Duodenal mucosa (tissue), 2 donors: ENCODE measurements at regions not wholly inside any gene's neighbourhood (a gene's known extent, or its start where the extent isn't known, plus 50 kb on each side); places are given as distances from the start of the nearest gene placed in this dataset.
"Not testable (repeated sequence)": the region's sequence is repeated elsewhere in the genome, so short reads cannot be mapped to it uniquely, and the experiment has no call there.

Experiments
- H3K27ac ChIP-seq: one replicate; pipeline ENCODE4 v1.7.0; 2013; ENCODE audit warnings: low read depth, low read length
- H3K27me3 ChIP-seq, 2 donors: one replicate each; pipeline ENCODE4 v1.7.0; 2013; ENCODE audit warnings: low read length in 2 of 2, control low read depth in 1 of 2; ENCODE audit not compliant: insufficient read depth in 2 of 2, control insufficient read depth in 1 of 2
- H3K36me3 ChIP-seq, 2 donors: one replicate each; pipeline ENCODE4 v1.7.0; 2013; ENCODE audit warnings: low read length in 2 of 2, control low read depth in 1 of 2; ENCODE audit not compliant: insufficient read depth in 2 of 2, control insufficient read depth in 1 of 2
- H3K4me1 ChIP-seq, 2 donors: one replicate each; pipeline ENCODE4 v1.7.0; 2013; ENCODE audit warnings: low read length in 2 of 2, control low read depth in 1 of 2; ENCODE audit not compliant: insufficient read depth in 2 of 2, control insufficient read depth in 1 of 2
- H3K4me3 ChIP-seq, 2 donors: one replicate each; pipeline ENCODE4 v1.7.0; 2013; ENCODE audit warnings: low read length in 2 of 2, low read depth in 1 of 2
- H3K9ac ChIP-seq, 2 donors: one replicate each; pipeline ENCODE4 v1.7.0; 2013; ENCODE audit warnings: low read length in 2 of 2, low read depth in 1 of 2
- H3K9me3 ChIP-seq, 2 donors: one replicate each; pipeline ENCODE4 v1.7.0; 2013; ENCODE audit warnings: low read length in 2 of 2, control low read depth in 1 of 2; ENCODE audit not compliant: control insufficient read depth in 1 of 2

DNA sequence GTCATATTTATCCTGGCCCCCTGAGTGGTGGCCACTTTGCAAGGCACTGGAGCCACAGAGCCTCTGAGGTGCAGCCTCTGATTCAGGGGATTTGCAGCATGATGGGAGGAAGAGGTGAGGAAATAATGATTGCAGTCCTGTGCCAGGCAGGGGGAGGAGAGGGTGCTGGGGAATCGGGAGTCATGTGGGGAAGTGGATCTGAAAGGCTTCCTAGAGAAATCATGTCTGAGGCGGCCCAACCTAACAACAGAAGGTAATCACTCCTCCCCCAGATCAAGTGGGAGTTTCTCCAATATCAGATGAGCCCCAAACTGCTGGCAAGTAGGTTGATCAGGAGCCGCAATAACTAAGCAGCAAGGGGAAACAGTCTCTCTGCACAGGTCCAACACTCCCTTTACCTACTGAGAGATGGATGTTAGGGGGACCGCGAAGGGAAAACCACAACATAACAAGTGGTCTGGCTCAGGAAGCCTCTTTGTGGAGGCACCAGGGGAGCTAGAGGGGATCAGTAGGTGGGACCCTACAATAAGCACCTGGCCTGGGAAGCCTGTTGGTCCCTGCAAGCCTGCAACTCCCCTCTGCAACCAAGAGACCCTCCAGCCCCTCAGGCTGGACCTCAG is 71.8 kb upstream of the NPAS2 start:
- no peaks in the 10 kb centered on the region for H3K27me3 ChIP-seq

DNA sequence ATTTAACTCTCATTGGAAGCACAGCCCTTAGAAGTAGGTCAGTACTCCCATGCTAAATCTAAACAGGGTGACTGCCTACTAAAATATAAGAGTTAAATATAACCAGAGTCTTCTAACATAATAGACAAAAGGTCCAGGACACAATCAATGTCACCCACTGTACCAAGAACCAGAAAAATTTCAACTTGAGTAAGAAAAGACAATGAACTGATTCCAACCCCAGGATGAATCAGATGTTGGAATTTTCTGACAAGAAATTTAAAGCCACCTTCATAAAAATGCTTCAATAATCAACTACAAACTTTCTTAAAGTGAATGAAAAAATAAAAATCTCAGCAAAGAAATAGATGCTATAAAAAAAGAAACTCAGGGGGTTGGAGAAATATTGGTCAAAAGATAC is 71.3 kb upstream of the NPAS2 start:
- Histone ChIP-seq H3K27ac (no peak overlapping the region), H3K9me3 (no peaks in the 10 kb centered on the region), H3K4me3 (no peak overlapping the region), H3K4me1 (peaks cover 4 to 20% of the 10 kb centered on the region in 2 donors), H3K36me3 (no peaks in the 10 kb centered on the region), H3K9ac (no peak overlapping the region), H3K27me3 (no peaks in the 10 kb centered on the region)

More for the DNA sequence above, 71.8 kb upstream of the NPAS2 start:
- Histone ChIP-seq H3K9ac (no peak overlapping the region), H3K4me3 (no peak overlapping the region), H3K4me1 (peaks cover 4 to 20% of the 10 kb centered on the region in 2 donors), H3K9me3 (no peaks in the 10 kb centered on the region), H3K27ac (no peak overlapping the region), H3K36me3 (no peaks in the 10 kb centered on the region)

DNA sequence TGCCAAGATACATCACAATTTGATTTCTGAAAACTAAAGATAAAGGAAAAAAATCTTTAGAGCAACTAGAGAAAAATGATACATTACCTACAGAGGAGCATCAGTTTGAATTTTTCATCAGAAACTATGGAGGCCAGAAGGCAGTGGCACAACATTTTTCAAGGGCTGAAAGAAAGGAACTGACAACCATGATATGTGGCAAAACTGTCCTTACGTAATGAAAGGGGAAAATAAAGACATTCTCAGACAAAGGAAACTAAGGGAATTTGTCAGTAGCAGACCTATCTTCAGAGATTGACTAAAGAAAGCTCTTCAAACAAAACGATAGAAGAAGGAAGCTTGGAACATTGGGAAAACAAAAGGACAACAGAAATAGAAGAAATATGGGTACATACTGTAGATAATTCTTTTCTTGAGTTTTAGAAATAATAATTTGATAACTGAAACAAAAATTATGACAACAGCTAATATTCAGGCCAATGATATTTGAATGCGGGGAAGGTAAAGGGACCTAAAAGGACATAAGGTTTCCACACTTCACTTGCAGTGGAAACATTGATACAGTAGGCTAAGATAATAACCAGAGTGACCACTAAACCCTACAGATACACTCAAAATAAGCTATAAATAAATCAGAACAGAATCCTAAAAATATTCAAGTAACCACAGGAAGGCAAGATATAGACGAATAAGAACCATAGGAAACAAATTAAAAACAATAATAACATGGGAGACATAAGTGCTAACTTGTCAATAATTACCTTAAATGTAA is 70.0 kb upstream of the NPAS2 start:
- peaks cover 0 to 24% of the 10 kb centered on the region in 2 donors for H3K4me1 ChIP-seq
- H3K27ac ChIP-seq: no peak overlapping the region
- no peaks in the 10 kb centered on the region for H3K36me3 ChIP-seq
- H3K4me3 ChIP-seq: no peak overlapping the region
- no peaks in the 10 kb centered on the region for H3K27me3 ChIP-seq
- no peak overlapping the region for H3K9ac ChIP-seq
- H3K9me3 ChIP-seq: no peaks in the 10 kb centered on the region

DNA sequence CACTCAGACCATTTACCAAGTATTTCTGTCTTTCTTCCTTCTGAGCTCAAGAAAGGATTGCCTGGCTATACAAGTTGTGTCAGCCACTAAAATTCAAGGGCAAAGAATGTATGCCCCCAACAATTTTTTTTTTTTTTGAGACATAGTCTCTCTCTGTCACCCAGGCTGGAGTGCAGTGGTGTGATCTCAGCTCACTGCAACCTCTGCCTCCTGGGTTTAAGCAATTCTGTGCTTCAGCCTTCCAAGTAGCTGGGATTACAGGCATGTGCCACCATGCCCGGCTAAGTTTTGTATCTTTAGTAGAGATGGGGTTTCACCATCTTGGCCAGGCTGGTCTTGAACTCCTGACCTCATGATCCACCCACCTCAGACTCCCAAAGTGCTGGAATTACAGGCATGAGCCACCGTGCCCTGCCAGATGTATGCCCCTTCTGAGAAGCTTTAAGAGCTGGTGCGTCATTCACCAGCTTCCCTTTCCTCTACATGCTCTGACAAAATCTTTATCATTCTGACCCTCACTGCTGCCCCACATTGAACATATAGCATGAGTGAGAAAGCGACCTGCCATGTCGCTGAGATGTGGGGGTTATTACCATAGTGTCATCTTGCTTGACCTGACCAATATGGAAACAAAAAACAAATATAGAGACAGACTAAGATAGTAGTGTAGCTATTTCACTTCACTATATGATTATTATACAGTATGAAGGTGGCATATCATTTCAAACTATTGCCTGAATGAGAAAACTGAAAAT is 67.9 kb upstream of the NPAS2 start:
- H3K4me1 ChIP-seq: peaks cover 0 to 13% of the 10 kb centered on the region in 2 donors
- not testable (repeated sequence) for H3K9me3 ChIP-seq, H3K27me3 ChIP-seq, H3K9ac ChIP-seq, H3K27ac ChIP-seq, H3K36me3 ChIP-seq, H3K4me3 ChIP-seq

DNA sequence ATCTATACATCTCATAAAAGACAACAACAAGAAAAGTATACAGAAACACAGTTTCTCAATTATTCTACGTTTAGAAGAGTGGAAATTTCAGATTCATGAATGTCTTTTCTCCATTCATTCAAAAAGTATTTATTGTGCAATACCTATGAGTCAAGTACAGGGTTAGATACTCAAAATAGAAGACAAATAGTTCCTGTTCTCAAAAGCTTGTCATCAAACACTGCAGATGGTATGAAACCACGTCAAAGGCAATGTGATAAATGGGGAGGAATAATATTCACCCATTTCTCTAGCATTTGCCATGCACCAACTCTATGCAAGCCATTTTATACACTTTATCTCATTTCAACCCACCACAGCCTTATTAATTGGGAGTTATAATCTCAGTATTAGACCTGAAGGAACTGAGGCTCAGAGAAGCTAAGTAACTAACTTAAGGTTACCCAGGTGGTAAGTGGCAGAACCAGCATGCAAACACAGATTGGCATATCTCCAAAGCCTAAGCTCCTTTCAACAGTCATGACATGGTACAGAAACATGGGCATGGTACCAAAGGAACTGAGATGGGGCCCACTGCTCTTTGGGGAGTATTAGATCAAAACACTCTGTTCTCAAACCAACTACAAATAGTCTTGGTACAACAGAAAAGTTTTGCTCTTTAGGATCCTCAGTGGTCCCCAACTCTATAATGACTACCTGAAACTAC is 67.2 kb upstream of the NPAS2 start:
- no peak overlapping the region for H3K27ac ChIP-seq
- no peak overlapping the region for H3K9ac ChIP-seq
- H3K36me3 ChIP-seq: no peaks in the 10 kb centered on the region
- no peak overlapping the region for H3K4me3 ChIP-seq
- peaks cover 0 to 7% of the 10 kb centered on the region in 2 donors for H3K4me1 ChIP-seq
- H3K27me3 ChIP-seq: no peaks in the 10 kb centered on the region
- no peaks in the 10 kb centered on the region for H3K9me3 ChIP-seq

DNA sequence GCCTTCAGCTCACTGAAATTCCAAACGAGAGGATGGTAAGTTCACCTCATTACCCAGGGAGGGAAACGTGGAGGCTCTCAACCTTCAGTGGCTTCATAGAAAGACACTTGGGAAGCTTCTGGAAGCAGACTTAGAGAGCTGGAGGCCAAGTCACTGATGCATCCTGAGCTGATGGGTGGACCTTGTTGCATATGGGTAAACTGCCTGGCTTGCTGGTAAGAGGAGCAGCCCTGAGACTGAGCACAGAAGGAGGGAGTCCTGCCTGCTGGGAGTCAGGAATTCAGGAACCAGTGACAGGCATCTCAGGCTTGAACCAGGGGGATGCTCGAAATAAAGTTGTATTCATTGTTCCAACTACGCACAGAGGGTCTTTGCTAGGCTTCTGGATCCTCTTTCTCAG is 66.5 kb upstream of the NPAS2 start:
- Histone ChIP-seq H3K9me3 (no peaks in the 10 kb centered on the region), H3K27me3 (no peaks in the 10 kb centered on the region), H3K4me1 (peaks cover 0 to 7% of the 10 kb centered on the region in 2 donors), H3K4me3 (no peak overlapping the region), H3K27ac (no peak overlapping the region), H3K9ac (no peak overlapping the region), H3K36me3 (no peaks in the 10 kb centered on the region)

DNA sequence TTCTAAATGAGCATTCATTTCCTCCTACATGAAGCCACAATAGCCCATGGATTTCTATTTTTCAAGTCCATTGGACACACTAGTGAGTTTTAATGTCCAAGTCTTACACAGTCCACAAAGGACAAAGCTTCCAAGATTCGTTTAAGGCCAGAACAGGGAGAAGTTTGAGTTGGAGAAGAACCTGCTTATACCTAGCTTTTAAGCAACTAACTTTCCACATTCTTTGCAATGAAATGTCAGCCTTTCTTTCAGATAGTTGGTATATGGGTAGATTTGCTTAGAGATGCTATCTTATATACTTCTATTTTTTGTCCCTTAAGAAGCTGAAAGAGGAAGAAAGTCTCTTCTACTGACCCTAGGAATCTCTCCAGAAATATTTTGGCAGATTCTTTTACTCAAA is 66.1 kb upstream of the NPAS2 start:
- Histone ChIP-seq H3K27me3 (no peaks in the 10 kb centered on the region), H3K9ac (no peak overlapping the region), H3K36me3 (no peaks in the 10 kb centered on the region), H3K27ac (no peak overlapping the region), H3K4me3 (no peak overlapping the region), H3K9me3 (no peaks in the 10 kb centered on the region), H3K4me1 (peaks cover 0 to 7% of the 10 kb centered on the region in 2 donors)

DNA sequence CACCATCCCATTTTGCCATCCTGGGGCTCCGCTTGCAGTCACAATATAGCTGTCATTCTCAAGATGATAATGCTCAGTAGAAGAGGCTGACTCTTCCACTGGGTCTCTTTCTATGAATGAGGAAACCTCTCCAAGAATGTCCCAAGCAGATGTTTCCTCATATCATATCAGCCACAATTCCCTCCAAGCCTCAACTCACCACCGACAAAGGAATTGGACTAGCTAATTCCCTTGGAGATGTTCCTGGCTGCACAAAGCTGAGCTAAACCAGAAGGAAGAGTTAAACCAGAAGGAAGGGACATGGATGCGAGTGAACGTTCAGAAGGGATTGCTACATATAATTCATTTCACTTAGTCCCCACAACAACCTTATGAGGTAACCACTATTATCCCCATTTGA is 65.0 kb upstream of the NPAS2 start:
- Histone ChIP-seq H3K9me3 (no peaks in the 10 kb centered on the region), H3K36me3 (no peaks in the 10 kb centered on the region), H3K27me3 (no peaks in the 10 kb centered on the region), H3K27ac (no peak overlapping the region), H3K4me1 (peaks cover 0 to 7% of the 10 kb centered on the region in 2 donors), H3K4me3 (no peak overlapping the region), H3K9ac (no peak overlapping the region)

DNA sequence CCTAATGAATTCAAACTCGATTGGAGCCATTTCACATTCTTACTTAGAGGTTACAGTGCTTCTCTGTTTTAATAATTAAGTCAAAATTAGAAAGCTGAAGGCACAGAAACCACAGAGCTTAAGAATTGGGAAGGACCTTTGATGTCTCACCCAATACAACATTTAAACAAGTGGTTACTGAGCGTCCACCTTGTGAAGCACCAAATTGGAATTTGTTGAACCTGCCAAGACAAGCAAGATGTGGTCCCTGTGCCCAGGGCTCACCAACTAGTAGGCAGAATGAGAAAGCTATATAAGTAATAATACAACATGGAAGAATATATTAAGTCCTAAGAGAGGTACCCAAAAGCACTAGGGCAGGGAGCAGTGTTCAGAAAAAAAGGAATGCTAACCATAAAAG is 64.5 kb upstream of the NPAS2 start:
- Histone ChIP-seq H3K4me3 (no peak overlapping the region), H3K27ac (no peak overlapping the region), H3K4me1 (peaks cover 0 to 7% of the 10 kb centered on the region in 2 donors), H3K27me3 (no peaks in the 10 kb centered on the region), H3K36me3 (no peaks in the 10 kb centered on the region), H3K9ac (no peak overlapping the region), H3K9me3 (no peaks in the 10 kb centered on the region)

DNA sequence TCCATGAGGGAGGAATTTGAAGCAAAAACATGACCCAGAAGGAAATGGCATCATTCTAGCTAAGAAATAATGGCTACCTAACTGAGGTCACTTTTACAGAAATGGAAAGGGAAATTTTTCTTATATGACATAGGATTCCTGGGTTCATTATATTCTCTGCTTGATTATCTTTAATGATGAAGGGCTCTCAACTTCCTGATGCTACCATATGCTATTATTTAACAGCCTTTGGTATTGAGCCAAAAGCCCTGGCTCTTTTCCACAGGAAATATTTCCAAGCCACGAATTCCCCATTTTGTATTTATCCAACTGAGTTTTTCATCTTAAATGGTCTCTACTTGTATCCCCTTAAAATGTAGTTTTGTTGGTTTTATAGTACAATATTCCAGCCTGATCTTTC is 63.2 kb upstream of the NPAS2 start:
- Histone ChIP-seq H3K27ac (no peak overlapping the region), H3K27me3 (no peaks in the 10 kb centered on the region), H3K36me3 (no peaks in the 10 kb centered on the region), H3K9me3 (no peaks in the 10 kb centered on the region), H3K4me3 (no peak overlapping the region), H3K4me1 (peaks cover 0 to 7% of the 10 kb centered on the region in 2 donors), H3K9ac (no peak overlapping the region)
